Left forelimb (tissue), 1 donor: ENCODE measurements at regions not wholly inside any gene's neighbourhood (a gene's known extent, or its start where the extent isn't known, plus 50 kb on each side); places are given as distances from the start of the nearest gene placed in this dataset.
A peak's percentile ranks its signal among the peaks of the same experiment; 100 is the strongest.

Experiments
- DNase-seq: peaks from one replicate; pipeline ENCODE4 v3.0.0-alpha.2; 2018; ENCODE audit warnings: low spot score

GRCh38 chr1:82279241-82279640, 478.5 kb downstream of the ADGRL2 start:
- no peak for DNase-seq

GRCh38 chr1:82273816-82274215, 473.1 kb downstream of the ADGRL2 start:
- no peak for DNase-seq

- DNase-seq: peak; percentile 63
Measured at GRCh38 chr1:82269431-82269830, 468.7 kb downstream of the ADGRL2 start.

GRCh38 chr1:82268826-82269225, 468.1 kb downstream of the ADGRL2 start:
- no peak for DNase-seq

- no peak for DNase-seq
Measured at GRCh38 chr1:82266351-82266750, 465.6 kb downstream of the ADGRL2 start.

- no peak for DNase-seq
Measured at GRCh38 chr1:82265436-82265835, 464.7 kb downstream of the ADGRL2 start.

- DNase-seq: no peak
Measured at GRCh38 chr1:82264802-82265201, 464.1 kb downstream of the ADGRL2 start.

- no peak for DNase-seq
Measured at GRCh38 chr1:82263396-82263795, 462.7 kb downstream of the ADGRL2 start.

- no peak for DNase-seq
Measured at GRCh38 chr1:82260666-82261065, 459.9 kb downstream of the ADGRL2 start.

- no peak for DNase-seq
Measured at GRCh38 chr1:82260051-82260450, 459.3 kb downstream of the ADGRL2 start.

- no peak for DNase-seq
Measured at GRCh38 chr1:82258887-82259286, 458.2 kb downstream of the ADGRL2 start.

GRCh38 chr1:82246050-82246449, 445.3 kb downstream of the ADGRL2 start:
- DNase-seq: no peak

GRCh38 chr1:82245345-82246014, 444.7 kb downstream of the ADGRL2 start:
- no peak for DNase-seq

GRCh38 chr1:82240571-82240970, 439.8 kb downstream of the ADGRL2 start:
- DNase-seq: no peak

- DNase-seq: no peak
Measured at GRCh38 chr1:82230667-82231066, 429.9 kb downstream of the ADGRL2 start.

GRCh38 chr1:82227306-82228095, 426.8 kb downstream of the ADGRL2 start:
- no peak for DNase-seq

- no peak for DNase-seq
Measured at GRCh38 chr1:82226186-82226505, 425.4 kb downstream of the ADGRL2 start.

- DNase-seq: no peak
Measured at GRCh38 chr1:82225421-82226185, 424.9 kb downstream of the ADGRL2 start.

- DNase-seq: no peak
Measured at GRCh38 chr1:82223091-82223490, 422.4 kb downstream of the ADGRL2 start.

GRCh38 chr1:82221721-82222120, 421.0 kb downstream of the ADGRL2 start:
- DNase-seq: no peak

- no peak for DNase-seq
Measured at GRCh38 chr1:82220754-82221153, 420.0 kb downstream of the ADGRL2 start.

GRCh38 chr1:82219841-82220240, 419.1 kb downstream of the ADGRL2 start:
- no peak for DNase-seq

GRCh38 chr1:82218846-82219245, 418.1 kb downstream of the ADGRL2 start:
- no peak for DNase-seq
